Right lobe of liver (tissue), 6 donors: ENCODE measurements at regions not wholly inside any gene's neighbourhood (a gene's known extent, or its start where the extent isn't known, plus 50 kb on each side); places are given as distances from the start of the nearest gene placed in this dataset.

Source experiments
- ATAC-seq, 4 donors: fragments of 200-7000 bp; cut with Tn5 transposase; one replicate each; pipeline ENCODE4 v1.9.1; 2020; ENCODE audit warnings: mild to moderate bottlenecking in 4 of 4, moderate library complexity in 4 of 4
- DNase-seq, 3 donors: peaks; one replicate each; pipeline ENCODE4 v3.0.0-alpha.2; 2020
- H3K27ac ChIP-seq, 3 donors: fragments of 200-600 bp; one replicate each; pipeline ENCODE4 v1.8.0; 2022
- H3K27me3 ChIP-seq, 2 donors: fragments of 200-600 bp; one replicate each; pipeline ENCODE4 v1.8.0; 2022
- H3K36me3 ChIP-seq, 4 donors: fragments of 200-600 bp; sonication (generic) in 1 of 4; one replicate each; pipeline versions ENCODE4 v1.5.1 to v1.8.0; 2017 to 2022; ENCODE audit warnings: control low read depth in 1 of 4
- H3K4me1 ChIP-seq, 4 donors: fragments of 200-600 bp; sonication (generic) in 1 of 4; one replicate each; pipeline versions ENCODE4 v1.5.1 to v1.8.0; 2017 to 2022; ENCODE audit warnings: control low read depth in 1 of 4
- H3K4me3 ChIP-seq, 3 donors: fragments of 200-600 bp; one replicate each; pipeline ENCODE4 v1.8.0; 2022
- H3K9me3 ChIP-seq, 4 donors: fragments of 200-600 bp; sonication (generic) in 1 of 4; one replicate each; pipeline versions ENCODE4 v1.5.1 to v1.8.0; 2017 to 2022; ENCODE audit warnings: control low read depth in 1 of 4
- CTCF ChIP-seq, 4 donors: fragments of 200-600 bp in 3 of 4; fragments of 450-650 bp in 1 of 4; IDR thresholded peaks; one replicate each; pipeline versions ENCODE4 v1.5.1 to v1.8.0; 2016 to 2022; ENCODE audit warnings: antibody characterized with exemption in 4 of 4, mild to moderate bottlenecking in 2 of 4
- POLR2A ChIP-seq: fragments of 450-650 bp; IDR thresholded peaks from one replicate; pipeline ENCODE4 v1.6.1; 2017; ENCODE audit warnings: antibody characterized with exemption, mild to moderate bottlenecking
- WGBS: methylation state at CpG from one replicate; pipeline ENCODE4 v1.1.6; 2018; ENCODE audit warnings: low coverage, low lambda C conversion rate; ENCODE audit not compliant: insufficient coverage; ENCODE audit errors: missing lambda C conversion rate; 5-methylcytosine and 5-hydroxymethylcytosine counted together
- intact Hi-C, 2 donors: fragments of 100-400 bp; cut with DNase I; formaldehyde crosslinking; loops; one replicate each; pipeline versions ENCODE4 v1.11.2 to v1.14.1; 2022
- donor health status: DM: no; HTN: yes; CAD: no.
- donor health status: DM: no; HTN: no; CAD: no.
- donor health status: DM: no; HTN: no; CAD: no.
- donor health status: DM: no; HTN: yes; CAD: no.
- donor health status: DM: no; HTN: yes; CAD: no.

- ATAC-seq: no peak
- Histone ChIP-seq H3K9me3 (no peaks in the 10 kb centered on the region), H3K27ac (no peak overlapping the region), H3K4me3 (no peak overlapping the region), H3K36me3 (no peaks in the 10 kb centered on the region), H3K27me3 (no peaks in the 10 kb centered on the region), H3K4me1 (no peaks in the 10 kb centered on the region)
- TF ChIP-seq POLR2A (no peak), CTCF (IDR thresholded peaks at IDR 0.05) (no peak)
- intact Hi-C loops: no loop called here
- DNase-seq: no peak
- 42% methylated on average over 3 of the region's 3 CpGs for WGBS
Measured at GRCh38 chr1:29973406-29973805, 737.1 kb downstream of the PTPRU start.

- no peak for TF ChIP-seq POLR2A
- no peak for TF ChIP-seq CTCF (IDR thresholded peaks at IDR 0.05)
- Histone ChIP-seq H3K36me3 (no peaks in the 10 kb centered on the region), H3K4me3 (no peak overlapping the region), H3K27me3 (no peaks in the 10 kb centered on the region), H3K9me3 (no peaks in the 10 kb centered on the region), H3K4me1 (no peaks in the 10 kb centered on the region), H3K27ac (no peak overlapping the region)
- DNase-seq (no peak), ATAC-seq (no peak)
- intact Hi-C loops: no loop called here
- 49% methylated on average over 4 of the region's 5 CpGs for WGBS
Measured at GRCh38 chr1:29972421-29973053, 736.2 kb downstream of the PTPRU start.

GRCh38 chr1:29971703-29972102, 735.4 kb downstream of the PTPRU start:
- Histone ChIP-seq H3K4me1 (no peaks in the 10 kb centered on the region), H3K4me3 (no peak overlapping the region), H3K36me3 (no peaks in the 10 kb centered on the region), H3K27ac (no peak overlapping the region), H3K27me3 (no peaks in the 10 kb centered on the region), H3K9me3 (no peaks in the 10 kb centered on the region)
- TF ChIP-seq CTCF (IDR thresholded peaks at IDR 0.05) (no peak), POLR2A (no peak)
- 38% methylated on average over 2 of the region's 2 CpGs for WGBS
- ATAC-seq (no peak), DNase-seq (no peak)
- intact Hi-C loops: no loop called here

- DNase-seq (no peak), ATAC-seq (no peak)
- H3K27ac ChIP-seq: no peak overlapping the region
- H3K27me3 ChIP-seq: no peaks in the 10 kb centered on the region
- no peak overlapping the region for H3K4me3 ChIP-seq
- intact Hi-C loops: no loop called here
- TF ChIP-seq CTCF (IDR thresholded peaks at IDR 0.05) (no peak), POLR2A (no peak)
- no peaks in the 10 kb centered on the region for H3K9me3 ChIP-seq
- no peaks in the 10 kb centered on the region for H3K4me1 ChIP-seq
- WGBS: 56% methylated on average over 7 of the region's 7 CpGs
- H3K36me3 ChIP-seq: no peaks in the 10 kb centered on the region
Measured at GRCh38 chr1:29970747-29971325, 734.5 kb downstream of the PTPRU start.
